ENCODE measurements at regions not wholly inside any gene's neighbourhood (a gene's known extent, or its start where the extent isn't known, plus 50 kb on each side); places are given as distances from the start of the nearest gene placed in this dataset.
"Not testable (repeated sequence)": the region's sequence is repeated elsewhere in the genome, so short reads cannot be mapped to it uniquely, and the experiment has no call there.

DNA sequence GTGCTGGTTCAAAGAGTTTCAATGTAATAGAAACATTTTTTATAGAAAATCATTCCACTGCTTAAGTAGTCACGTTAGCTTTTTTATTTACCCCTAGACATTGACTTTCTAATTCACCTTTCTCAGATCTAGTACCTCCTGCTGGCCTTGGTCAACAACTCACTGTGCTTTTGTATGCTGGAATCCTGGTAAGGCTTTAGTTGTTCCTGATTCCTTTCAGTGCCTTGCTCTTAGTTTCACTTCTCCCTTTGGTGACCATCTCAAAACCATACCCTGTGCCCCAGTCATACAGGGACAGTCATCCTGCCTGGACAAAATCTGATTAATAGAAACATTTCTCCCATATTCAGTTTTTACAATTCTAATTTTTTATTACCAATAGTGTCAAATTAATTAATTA lies 130.2 kb downstream of the GPR37 start:
- DNase-seq (ENCODE audit: low read depth): no peak

DNA sequence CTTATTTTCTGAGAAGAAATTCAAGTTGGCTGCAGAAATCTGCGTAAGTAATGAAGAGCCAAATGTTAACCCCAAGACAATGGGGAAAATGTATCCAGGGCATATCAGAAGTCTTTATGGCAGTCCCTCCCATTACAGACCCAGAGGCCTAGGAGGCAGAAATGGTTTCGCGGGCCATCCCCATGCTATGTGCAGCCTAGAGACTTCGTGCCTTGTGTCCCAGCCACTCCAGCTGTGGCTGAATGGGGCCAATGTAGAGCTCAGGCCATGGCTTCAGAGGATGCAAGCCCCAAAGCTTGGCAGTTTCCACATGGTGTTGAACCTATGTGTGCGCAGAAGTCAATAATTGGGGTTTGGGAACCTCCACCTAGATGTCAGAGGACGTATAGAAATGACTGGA lies 131.9 kb downstream of the GPR37 start:
- DNase-seq (ENCODE audit: low read depth): no peak

DNA sequence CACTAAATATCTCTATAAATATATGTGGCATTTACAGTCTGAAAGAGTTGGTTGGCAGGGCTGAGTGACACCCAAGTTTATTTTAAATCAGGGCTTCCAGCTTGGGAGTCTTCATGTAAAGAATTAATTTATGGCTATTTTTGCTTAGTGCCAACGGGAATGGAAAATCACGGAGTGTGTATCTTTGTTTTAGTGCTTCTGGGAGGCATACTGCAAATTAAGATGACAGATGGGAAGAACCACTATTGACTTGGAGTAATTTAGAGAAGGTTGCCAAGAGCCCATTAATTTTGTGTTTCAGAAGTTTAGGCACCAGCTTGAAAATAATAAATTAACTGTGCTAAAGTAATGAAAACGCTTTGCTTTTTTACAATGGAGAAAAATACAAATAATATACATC lies 135.2 kb downstream of the GPR37 start:
- no peak for DNase-seq (ENCODE audit: low read depth)

DNA sequence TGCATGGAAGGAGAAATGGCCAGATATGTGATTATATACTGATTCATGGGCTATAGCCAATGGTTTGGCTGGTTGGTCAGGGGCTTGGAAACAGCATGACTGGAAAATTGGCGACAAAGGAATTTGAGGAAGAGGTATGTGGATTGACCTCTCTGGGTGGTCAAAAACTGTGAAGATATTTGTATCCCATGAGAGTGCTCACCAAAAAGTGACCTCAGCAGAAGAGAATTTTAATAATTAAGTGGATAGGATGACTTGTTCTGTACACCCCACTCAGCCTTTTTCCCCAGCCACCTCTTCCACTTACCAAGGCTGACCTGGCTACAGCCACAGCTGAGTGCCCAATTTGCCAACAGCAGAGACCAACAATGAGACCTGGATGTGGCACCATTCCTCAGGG lies 146.7 kb downstream of the GPR37 start:
- no peak for DNase-seq (ENCODE audit: low read depth)

DNA sequence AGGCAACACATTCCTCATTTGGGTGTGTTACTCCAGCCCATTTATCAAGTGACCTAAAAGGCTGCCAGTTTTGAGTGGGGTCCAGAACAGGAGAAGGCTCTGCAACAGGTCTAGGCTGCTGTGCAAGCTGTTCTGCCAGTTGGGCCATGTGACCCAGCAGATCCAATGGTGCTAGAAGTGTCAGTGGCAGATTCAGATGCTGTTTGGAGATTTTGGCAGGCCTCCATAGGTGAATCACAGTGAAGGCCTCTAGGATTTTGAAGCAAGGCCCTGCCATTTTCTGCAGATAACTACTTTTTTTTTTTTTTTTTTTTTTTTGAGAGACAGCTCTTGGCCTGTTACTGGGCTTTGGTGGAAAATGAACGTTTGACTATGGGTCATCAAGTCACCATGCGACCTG lies 147.5 kb downstream of the GPR37 start:
- DNase-seq (ENCODE audit: low read depth): not testable (repeated sequence)

DNA sequence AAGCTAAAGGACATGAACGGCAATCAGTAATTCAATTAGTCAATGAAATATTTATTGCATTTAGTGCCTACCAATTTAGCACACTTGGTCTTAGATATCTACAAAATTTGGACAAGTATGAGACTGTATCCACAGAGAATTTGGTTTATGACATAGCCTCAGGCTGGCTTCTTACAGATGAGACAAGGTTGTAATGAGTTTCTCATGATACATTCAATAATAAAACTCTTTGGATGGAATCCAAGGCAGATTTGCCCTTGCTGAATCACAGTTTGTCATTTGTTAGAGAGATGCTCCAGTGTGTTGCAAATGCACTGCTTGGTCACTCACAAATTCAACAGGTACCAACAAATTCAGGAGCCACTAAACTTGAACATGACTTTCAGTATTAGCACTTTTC lies 162.5 kb downstream of the GPR37 start:
- no peak for DNase-seq (ENCODE audit: low read depth)

DNA sequence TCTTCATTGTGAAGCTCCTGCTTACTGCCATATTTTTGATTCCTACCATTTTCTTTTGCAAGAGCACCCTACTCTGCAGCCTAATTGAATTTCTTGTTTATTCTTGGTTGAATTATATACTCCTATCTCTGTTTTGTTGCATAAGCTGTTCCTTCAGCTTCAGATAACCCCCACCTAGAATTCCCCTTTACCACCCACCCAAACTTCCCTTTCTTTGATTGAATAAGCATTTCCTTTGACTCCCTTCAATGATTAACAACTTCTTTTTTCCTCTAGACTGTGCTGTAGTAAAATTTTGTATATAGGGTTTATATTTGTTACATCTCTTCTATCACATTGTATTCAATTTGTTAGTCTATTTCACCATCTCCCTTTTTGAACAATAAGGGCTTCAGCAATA lies 168.1 kb downstream of the GPR37 start:
- no peak for DNase-seq (ENCODE audit: low read depth)

DNA sequence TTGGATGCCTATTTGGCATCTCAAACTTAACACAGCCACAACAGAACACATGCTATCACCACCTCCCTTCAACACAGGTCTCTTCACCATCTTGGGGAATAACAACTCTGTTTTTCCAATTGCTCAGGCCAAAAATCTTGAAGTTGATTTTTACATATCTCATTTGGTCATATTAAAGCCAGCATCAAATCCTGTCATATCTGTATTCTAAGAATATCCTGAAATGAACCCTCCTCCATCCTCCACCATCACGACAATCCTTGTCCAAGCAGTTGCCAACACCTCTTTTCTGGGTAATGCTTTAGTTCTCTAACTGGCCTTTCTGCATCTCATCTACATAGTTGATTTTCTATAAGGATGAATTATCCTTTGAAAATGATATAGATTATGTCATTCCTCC lies 168.7 kb downstream of the GPR37 start:
- DNase-seq (ENCODE audit: low read depth): no peak

DNA sequence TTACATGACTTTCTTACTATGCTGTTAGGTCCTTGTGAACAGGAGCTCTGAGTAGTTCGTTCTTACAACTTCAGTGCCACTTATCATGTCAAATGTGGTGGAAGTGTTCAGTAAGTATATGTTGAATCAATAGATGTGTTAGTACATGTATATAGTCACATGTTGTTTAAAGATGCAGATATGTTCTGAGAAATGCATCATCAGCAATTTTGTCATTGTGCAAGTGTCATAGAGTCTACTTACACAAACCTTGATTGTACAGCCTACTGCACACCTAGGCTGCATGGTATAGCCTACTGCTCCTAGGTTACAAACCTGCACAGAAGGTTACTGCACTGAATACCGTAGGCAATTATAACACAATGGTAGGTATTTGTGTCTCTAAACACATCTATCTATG lies 174.8 kb downstream of the GPR37 start:
- no peak for DNase-seq (ENCODE audit: low read depth)

DNA sequence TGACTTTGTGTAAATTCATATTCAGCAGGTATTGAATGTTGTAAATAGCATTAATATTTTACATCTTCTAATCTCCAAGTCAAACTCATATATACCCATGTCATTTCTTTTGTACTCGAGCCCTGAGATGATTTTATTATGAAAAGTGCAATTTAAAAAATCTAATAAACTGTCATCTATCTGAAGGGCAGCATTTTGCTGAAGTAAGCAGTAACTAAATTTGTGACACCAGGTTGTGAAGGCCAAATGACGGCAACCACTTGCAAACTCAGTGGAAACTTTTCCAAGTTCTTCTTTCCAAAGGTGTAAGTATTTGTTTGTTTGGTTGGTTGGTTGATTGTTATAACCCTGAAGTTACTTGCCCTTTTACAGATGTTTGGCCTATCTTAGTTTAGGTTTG lies 188.3 kb downstream of the GPR37 start:
- no peak for DNase-seq (ENCODE audit: low read depth)

DNA sequence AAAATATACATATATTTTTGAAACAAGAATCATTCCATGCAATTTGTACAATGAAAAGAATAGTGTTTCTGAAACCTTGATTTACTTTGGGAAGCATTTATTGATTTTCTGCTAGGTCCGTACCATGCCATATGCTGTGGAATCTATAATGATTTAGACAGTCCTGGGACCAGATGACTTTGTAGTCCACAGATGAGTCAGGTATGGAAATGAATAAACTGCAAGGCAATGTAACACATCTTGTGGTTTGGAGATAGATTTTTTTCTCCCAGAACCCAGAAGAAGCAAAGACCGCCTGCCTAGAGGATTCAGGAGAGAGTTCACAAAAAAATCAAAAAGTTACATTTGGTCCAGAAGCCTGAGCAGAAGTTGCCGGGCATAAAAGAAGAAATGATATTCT lies 190.4 kb downstream of the GPR37 start:
- DNase-seq (ENCODE audit: low read depth): no peak

DNA sequence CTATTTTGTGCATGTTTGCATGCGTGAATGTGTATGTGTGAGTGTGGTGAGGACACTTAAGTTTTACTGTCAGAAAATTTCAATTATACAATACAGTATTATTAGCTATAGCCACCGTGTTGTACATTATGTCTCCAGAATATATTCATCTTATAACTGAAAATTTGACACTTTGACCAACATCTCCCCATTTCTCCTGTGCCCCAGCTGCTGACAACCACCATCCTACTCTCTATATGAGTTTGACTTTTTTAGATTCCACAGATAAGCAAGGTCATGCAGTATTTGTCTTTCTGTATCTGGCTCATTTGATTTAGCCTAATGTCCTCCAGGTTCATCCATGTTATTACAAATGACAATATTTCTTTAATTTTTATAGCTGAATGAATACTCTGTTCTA lies 195.0 kb downstream of the GPR37 start:
- no peak for DNase-seq (ENCODE audit: low read depth)

DNA sequence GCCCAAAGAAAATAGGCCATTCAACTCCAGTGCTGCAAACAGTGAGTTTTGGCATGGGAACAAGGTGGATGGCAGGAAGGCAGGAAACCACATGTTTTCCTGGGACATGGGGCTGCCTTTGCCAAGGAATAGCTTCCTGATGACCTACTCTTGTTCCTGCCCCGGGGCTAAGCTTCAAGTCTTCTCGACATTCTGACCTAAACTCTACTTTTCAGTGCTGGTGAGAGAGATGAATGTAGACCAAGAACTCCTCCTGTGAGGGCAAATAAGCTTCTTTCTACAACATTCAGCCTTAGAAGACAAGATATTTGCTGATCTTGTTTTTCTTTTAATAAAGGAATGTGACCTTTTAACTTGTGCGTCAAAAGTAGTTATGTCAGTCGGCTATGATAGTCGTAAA lies 199.0 kb downstream of the GPR37 start:
- peak; percentile 45 for DNase-seq (ENCODE audit: low read depth)

DNA sequence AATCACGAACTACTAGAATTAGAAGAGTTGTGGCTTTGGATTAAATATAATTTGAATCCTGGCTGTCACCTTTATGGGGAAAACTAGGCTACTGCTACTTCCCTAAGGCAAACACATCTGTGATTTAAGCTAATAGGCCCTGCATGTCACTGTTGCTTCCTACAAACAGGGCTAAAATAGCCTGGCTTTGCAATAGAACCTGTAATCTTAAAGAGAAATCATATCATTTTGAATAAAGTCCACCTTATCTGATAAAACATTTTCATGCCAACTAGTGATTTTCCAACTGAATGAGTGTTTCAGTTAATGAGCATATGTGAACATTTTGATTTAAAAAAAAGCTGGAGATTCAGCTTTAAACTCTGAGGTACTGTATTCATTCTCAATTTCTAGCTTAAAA lies 208.0 kb downstream of the GPR37 start:
- no peak for DNase-seq (ENCODE audit: low read depth)

DNA sequence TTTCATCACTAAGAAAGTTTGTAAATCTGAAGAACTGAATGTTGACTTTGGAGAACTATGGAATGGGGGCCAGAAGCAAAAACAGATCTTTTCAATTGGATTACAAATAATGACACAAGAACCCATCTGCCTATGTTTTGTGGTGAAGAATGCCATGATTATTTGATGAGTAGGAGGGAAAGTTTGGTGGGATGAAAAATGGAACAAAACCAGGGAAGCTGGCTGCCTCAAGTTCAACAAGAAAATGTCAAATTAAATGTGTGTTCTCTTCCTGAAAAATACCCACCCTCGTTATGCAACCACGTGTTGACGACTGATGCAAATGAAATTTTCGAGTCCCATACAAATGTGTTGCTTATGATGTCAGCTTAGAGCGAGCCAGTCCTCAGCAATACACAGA lies 208.5 kb downstream of the GPR37 start:
- DNase-seq (ENCODE audit: low read depth): no peak

DNA sequence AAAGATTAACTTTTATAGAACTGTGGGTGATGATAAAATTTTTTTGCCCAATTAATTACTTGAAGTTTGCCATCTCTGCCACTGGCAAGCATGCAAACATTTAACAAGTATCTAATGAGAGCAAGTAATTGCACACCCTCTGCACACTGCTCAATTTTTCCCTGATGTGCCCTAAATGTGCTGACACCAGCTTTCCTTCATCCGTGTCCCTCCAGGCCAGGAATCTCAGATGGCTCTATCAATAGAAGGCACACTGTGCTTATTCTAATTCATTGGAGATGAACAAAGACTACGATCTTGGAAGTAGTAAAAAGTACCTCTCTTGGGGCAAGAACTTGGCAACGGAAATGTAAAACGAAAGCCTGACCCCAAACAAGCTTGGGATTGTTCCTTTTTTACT lies 212.1 kb downstream of the GPR37 start:
- no peak for DNase-seq (ENCODE audit: low read depth)

DNA sequence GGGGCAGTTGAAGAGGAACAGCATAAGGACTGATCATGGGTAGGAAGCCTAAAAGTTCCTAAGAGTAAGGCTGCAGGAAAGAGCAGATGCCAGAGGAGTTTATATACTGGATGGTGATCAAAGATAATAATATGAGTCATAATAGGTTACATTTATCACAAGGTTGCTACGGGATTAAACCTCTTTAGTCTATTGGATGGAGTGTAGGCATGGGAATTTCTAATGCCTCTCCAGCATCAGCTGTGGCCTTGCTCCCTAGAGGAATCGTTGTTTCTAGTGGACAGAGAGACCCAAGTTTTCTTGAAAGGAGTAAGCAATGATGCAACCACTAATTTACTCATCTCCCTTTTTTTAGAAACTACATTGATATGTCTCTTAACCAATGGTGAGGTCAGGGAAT lies 213.4 kb downstream of the GPR37 start:
- no peak for DNase-seq (ENCODE audit: low read depth)

DNA sequence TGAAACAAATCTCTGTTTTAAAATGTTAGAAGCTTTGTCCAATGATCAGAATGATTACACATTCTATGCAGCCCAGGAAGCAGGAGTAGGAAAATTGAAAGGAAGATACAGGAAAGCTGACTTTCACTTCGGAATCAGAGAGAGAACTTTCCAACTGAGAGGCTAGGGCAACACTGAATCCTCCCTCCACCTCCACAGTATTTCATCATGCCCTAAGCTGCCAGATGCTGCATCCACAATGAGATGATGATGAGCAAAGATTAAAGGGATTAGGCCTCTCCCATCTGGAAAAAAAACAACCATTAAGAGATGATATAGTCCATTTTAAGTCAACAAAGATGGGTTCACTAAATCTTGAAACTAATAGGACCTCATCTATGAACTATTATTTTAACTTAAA lies 215.6 kb downstream of the GPR37 start:
- peak; percentile 29 for DNase-seq (ENCODE audit: low read depth)

DNA sequence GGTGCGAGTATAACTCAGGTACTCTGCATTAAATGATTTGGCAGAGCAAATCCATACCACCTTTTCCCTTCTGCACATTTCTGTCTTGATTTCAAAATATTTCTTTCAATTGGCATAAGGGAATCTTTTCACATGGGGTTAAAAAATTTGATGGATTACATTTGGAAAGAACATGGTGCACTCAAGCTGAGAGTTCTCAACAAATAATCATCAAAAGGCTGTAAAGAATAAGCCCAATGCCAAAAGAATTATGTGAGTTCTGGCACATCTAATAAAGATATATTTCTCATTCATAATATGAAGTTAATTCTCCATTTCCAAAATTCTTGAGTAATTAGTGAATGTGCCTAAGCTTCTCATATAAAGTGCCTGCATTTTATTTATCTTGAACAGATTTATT lies 223.1 kb downstream of the GPR37 start:
- DNase-seq (ENCODE audit: low read depth): no peak

DNA sequence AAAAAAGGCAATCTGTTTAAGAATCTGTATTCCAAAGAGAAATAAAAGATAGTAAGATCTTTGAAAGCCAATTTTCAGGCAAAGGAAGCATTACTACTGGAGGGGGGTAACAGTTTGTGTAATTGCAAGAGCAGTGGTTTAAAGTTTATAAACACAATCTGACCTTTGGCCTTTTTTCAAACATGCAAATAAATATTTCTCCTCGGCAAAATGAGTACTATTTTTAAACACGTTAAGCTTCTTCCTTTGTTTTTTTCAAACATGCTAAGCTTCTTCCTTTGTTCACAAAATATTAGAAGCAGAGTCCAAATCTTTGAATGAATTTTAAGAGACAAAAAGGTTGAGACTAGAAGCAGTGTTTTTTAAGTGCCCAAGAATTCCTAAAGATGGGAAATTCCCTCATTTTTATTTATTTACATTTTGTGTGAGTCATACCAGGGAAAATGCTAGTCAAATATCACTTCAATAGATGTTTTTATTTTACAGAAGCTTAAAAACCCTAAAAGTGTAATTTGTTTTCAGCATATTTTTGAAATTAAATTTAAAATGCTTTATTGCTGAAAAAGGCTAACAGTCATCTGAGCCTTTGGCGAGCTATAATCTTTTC lies 229.3 kb downstream of the GPR37 start:
- DNase-seq (ENCODE audit: low read depth): no peak

DNA sequence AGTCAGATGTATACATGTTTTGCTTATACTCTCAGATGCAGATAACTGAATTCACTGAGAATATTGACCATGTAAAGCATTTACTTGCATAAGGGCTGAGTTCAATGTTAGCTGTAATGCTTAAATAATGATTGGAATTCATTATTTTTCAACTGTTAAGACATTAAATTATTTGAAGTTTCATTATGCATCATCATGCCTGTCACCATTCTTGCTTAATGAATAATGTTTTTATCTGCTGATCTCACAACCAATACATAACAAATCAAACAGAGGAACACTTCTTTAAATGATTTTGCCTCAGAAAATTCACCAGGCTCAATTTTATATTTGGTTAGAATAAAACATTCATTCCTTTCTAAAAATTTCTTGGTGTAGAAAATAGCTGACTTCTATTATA lies 233.4 kb downstream of the GPR37 start:
- DNase-seq (ENCODE audit: low read depth): no peak

DNA sequence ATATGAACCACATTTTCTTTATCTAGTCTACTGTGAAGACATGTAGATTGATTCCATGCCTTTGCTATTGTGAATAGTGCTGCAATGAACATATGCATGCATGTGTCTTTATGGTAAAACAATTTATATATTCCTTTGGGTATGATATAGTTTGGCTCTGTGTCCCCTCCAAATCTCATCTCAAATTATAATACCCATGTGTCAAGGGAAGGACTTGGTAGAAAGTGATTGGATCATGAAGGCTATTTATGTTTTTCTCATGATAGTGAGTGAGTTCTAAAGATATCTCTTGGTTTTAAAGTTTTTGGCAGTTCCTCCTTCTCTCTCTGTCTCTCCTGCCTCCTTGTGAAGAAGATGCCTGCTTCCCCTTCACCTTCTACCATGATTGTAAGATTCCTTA lies 248.7 kb downstream of the GPR37 start:
- DNase-seq (ENCODE audit: low read depth): no peak

DNA sequence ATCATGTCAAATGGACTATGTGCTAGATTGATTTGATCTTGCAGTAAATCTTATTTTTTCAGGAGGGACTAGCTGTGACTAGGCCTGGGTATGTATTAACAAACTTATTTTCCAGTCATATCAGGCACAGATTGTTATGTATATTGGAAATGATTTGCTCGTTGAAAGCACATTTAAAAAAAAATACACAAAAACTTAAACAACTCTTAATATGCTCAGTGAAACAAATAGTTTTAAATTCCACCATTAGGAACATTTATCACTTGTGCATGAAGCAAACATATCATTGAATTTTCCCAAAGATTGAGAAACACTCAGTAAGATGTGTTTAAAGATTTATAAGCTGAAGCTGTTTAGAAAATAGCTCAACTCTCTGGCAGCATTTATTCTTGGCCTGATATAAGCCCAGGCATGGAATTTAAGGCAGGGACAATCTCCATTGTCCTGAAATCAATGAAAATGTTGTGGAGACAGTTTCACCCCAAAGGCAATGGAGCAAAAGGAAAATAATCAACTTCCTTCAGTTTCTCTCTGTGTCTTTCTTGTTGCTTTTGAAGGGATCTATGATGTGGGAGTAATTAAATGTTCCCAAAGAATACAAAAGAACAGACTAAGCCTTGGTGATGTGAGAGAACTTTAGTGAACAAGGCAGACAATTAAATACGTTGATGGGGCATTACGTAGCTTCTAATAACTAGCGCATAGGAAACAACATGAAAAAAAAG lies 250.3 kb downstream of the GPR37 start:
- DNase-seq (ENCODE audit: low read depth): no peak

DNA sequence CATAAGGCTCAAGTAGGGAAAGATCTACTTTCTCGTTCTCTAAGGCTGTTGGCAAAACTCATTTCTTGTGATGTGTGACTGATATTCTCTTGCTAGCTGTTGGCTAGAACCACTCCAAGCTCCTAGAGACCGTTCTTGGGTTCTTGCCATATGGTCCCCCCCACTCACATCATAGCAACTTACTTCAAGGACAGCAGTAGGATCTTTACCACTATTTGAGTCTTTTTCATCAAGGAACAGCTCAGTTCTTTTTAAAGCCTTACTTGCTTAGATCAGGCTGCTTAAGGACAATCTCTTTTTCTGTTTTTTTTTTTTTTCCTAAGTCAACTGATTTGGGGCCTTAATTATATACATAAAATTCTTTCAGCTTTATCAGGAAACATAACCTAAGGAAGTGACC lies 251.1 kb downstream of the GPR37 start:
- no peak for DNase-seq (ENCODE audit: low read depth)
